ENCODE measurements at regions not wholly inside any gene's neighbourhood (a gene's known extent, or its start where the extent isn't known, plus 50 kb on each side); places are given as distances from the start of the nearest gene placed in this dataset.
"Not testable (repeated sequence)": the region's sequence is repeated elsewhere in the genome, so short reads cannot be mapped to it uniquely, and the experiment has no call there.

GRCh38 chr9:41802706-41803105 lies 326.5 kb downstream of the CNTNAP3B start:
- TF ChIP-seq EZH2 (IDR thresholded peaks at IDR 0.05); POLR2AphosphoS5 (IDR thresholded peaks at IDR 0.05; ENCODE audit: borderline replicate concordance, low read depth, low read length): not testable (repeated sequence)

All from SK-N-MC (cell line).